ENCODE measurements at regions not wholly inside any gene's neighbourhood (a gene's known extent, or its start where the extent isn't known, plus 50 kb on each side); places are given as distances from the start of the nearest gene placed in this dataset.

GRCh38 chr4:77264826-77265225 is 107.8 kb downstream of the CCNG2 start:
- no peak for TF ChIP-seq EP300 (IDR thresholded peaks at IDR 0.05; ENCODE audit: low read depth in 2 of 2, low read length in 2 of 2)
- TF ChIP-seq EP300 (CRISPR knock-in tag; IDR thresholded peaks at IDR 0.05; ENCODE audit: borderline replicate concordance), result no peak
- TF ChIP-seq RNF2 (conservative IDR thresholded peaks at IDR 0.05; ENCODE audit: low read depth), result no peak
- no peak for TF ChIP-seq RFX5 (IDR thresholded peaks at IDR 0.05; ENCODE audit: low read depth, low read length)
- TF ChIP-seq JUN (CRISPR knock-in tag; IDR thresholded peaks at IDR 0.05), result no peak
- TF ChIP-seq ZNF775 (CRISPR knock-in tag; IDR thresholded peaks at IDR 0.05; ENCODE audit: borderline replicate concordance), result no peak
- no peak for TF ChIP-seq ARNT (IDR thresholded peaks at IDR 0.05)
- no peak for TF ChIP-seq NR2F6 (IDR thresholded peaks at IDR 0.05)
- no peak for TF ChIP-seq NR2F6 (CRISPR knock-in tag; IDR thresholded peaks at IDR 0.05)
- no peak for TF ChIP-seq AKAP8 (CRISPR knock-in tag; IDR thresholded peaks at IDR 0.05)
- no peak for TF ChIP-seq MAZ (IDR thresholded peaks at IDR 0.05; ENCODE audit: borderline replicate concordance, low read depth, low read length)
- no peak for TF ChIP-seq MAZ (CRISPR knock-in tag; IDR thresholded peaks at IDR 0.05; ENCODE audit: low read depth)
- no peak for TF ChIP-seq EZH2 (conservative IDR thresholded peaks at IDR 0.05; ENCODE audit: low read depth, low read length)
- TF ChIP-seq POLR2A (IDR thresholded peaks at IDR 0.05; ENCODE audit: insufficient read depth in 1 of 2, low read depth in 2 of 2, low read length in 2 of 2), result no peak
- TF ChIP-seq ATF1 (CRISPR knock-in tag; IDR thresholded peaks at IDR 0.05), result no peak
- TF ChIP-seq USF2 (IDR thresholded peaks at IDR 0.05; ENCODE audit: low read depth, low read length), result no peak
- no peak for TF ChIP-seq USF2 (CRISPR knock-in tag; IDR thresholded peaks at IDR 0.05; ENCODE audit: borderline replicate concordance)
- TF ChIP-seq MYC (CRISPR knock-in tag; IDR thresholded peaks at IDR 0.05; ENCODE audit: borderline replicate concordance), result no peak

All from HepG2 (cell line).